ENCODE measurements at regions not wholly inside any gene's neighbourhood (a gene's known extent, or its start where the extent isn't known, plus 50 kb on each side); places are given as distances from the start of the nearest gene placed in this dataset.

GRCh38 chr3:181561139-181562031, 150.3 kb upstream of the SOX2 start (continued):
- TF ChIP-seq ZNF155 (tag by site-specific recombination; IDR thresholded peaks at IDR 0.05) (no peak), ZNF621 (tag by site-specific recombination; IDR thresholded peaks at IDR 0.05) (no peak), ZNF530 (tag by site-specific recombination; IDR thresholded peaks at IDR 0.05; ENCODE audit: low read depth) (no peak), ZNF580 (tag by site-specific recombination; IDR thresholded peaks at IDR 0.05) (peak; percentile 45; the same call in 1 of the 2 replicates), ZNF26 (tag by site-specific recombination; IDR thresholded peaks at IDR 0.05) (no peak), ZBTB44 (tag by site-specific recombination; IDR thresholded peaks at IDR 0.05) (no peak), ZNF366 (tag by site-specific recombination; conservative IDR thresholded peaks at IDR 0.05) (no peak), ZNF843 (tag by site-specific recombination; IDR thresholded peaks at IDR 0.05) (peak; percentile 68), ZNF639 (tag by site-specific recombination; IDR thresholded peaks at IDR 0.05) (no peak), ELK4 (IDR thresholded peaks at IDR 0.05; ENCODE audit: borderline replicate concordance, low read depth, low read length) (no peak), ZFP69B (tag by site-specific recombination; IDR thresholded peaks at IDR 0.05) (no peak), SETDB1 (IDR thresholded peaks at IDR 0.05; ENCODE audit: insufficient read length, low read length) (no peak), ZNF311 (tag by site-specific recombination; IDR thresholded peaks at IDR 0.05; ENCODE audit: borderline replicate concordance) (no peak), ZBTB26 (tag by site-specific recombination; optimal IDR thresholded peaks at IDR 0.05) (no peak), ZNF600 (tag by site-specific recombination; IDR thresholded peaks at IDR 0.05) (no peak), ZNF768 (tag by site-specific recombination; IDR thresholded peaks at IDR 0.05) (no peak), KLF1 (tag by site-specific recombination; IDR thresholded peaks at IDR 0.05) (no peak), KLF8 (tag by site-specific recombination; IDR thresholded peaks at IDR 0.05) (no peak), ZNF792 (tag by site-specific recombination; IDR thresholded peaks at IDR 0.05) (no peak), ZNF776 (tag by site-specific recombination; IDR thresholded peaks at IDR 0.05; ENCODE audit: borderline replicate concordance) (no peak), ZFP41 (tag by site-specific recombination; IDR thresholded peaks at IDR 0.05; ENCODE audit: borderline replicate concordance) (no peak), ZNF10 (tag by site-specific recombination; IDR thresholded peaks at IDR 0.05) (no peak), ZNF830 (tag by site-specific recombination; IDR thresholded peaks at IDR 0.05; ENCODE audit: low read depth) (no peak), ZNF549 (tag by site-specific recombination; IDR thresholded peaks at IDR 0.05) (no peak), CTCF (tag by site-specific recombination; IDR thresholded peaks at IDR 0.05) (no peak), WT1 (tag by site-specific recombination; IDR thresholded peaks at IDR 0.05) (peak; percentile 96), TRIM28 (IDR thresholded peaks at IDR 0.05; ENCODE audit: borderline replicate concordance, low read length) (no peak), ZNF423 (tag by site-specific recombination; IDR thresholded peaks at IDR 0.05) (no peak), ZNF16 (tag by site-specific recombination; IDR thresholded peaks at IDR 0.05; ENCODE audit: low read depth) (no peak), ZNF677 (tag by site-specific recombination; IDR thresholded peaks at IDR 0.05) (no peak), ZNF223 (tag by site-specific recombination; IDR thresholded peaks at IDR 0.05) (no peak), ZBTB48 (tag by site-specific recombination; IDR thresholded peaks at IDR 0.05) (no peak)

Data from HEK293 (cell line).